Fibroblast of skin of left quadriceps (primary cell): ENCODE measurements at regions not wholly inside any gene's neighbourhood (a gene's known extent, or its start where the extent isn't known, plus 50 kb on each side); places are given as distances from the start of the nearest gene placed in this dataset.

ENCODE experiments used
- DNase-seq, 2 experiments: peaks; one replicate each; pipeline ENCODE4 v3.0.0-alpha.2; 2013; ENCODE audit warnings: low read depth in 2 of 2

GRCh38 chrX:149152941-149153340 lies 352.2 kb downstream of the IDS start:
- DNase-seq: no peak

- peak in 1 of 2 experiments; percentile 57 for DNase-seq
Measured at GRCh38 chrX:149151805-149152757, 353.0 kb downstream of the IDS start.

GRCh38 chrX:149145845-149146285 lies 359.2 kb downstream of the IDS start:
- no peak for DNase-seq

GRCh38 chrX:149131774-149132173 lies 373.3 kb downstream of the IDS start:
- DNase-seq: no peak

- DNase-seq: no peak
Measured at GRCh38 chrX:149129767-149130166, 375.3 kb downstream of the IDS start.

- no peak for DNase-seq
Measured at GRCh38 chrX:149124526-149125108, 380.5 kb downstream of the IDS start.

- no peak for DNase-seq
Measured at GRCh38 chrX:149121206-149121920, 383.7 kb downstream of the IDS start.

GRCh38 chrX:149120459-149120858 lies 384.6 kb downstream of the IDS start:
- no peak for DNase-seq

- no peak for DNase-seq
Measured at GRCh38 chrX:149114874-149115273, 390.2 kb downstream of the IDS start.

GRCh38 chrX:149114001-149114400 lies 391.1 kb downstream of the IDS start:
- no peak for DNase-seq

- DNase-seq: no peak
Measured at GRCh38 chrX:149097786-149098185, 407.3 kb downstream of the IDS start.

GRCh38 chrX:149092179-149092578 lies 412.9 kb downstream of the IDS start:
- DNase-seq: no peak

GRCh38 chrX:149079805-149080406 lies 425.2 kb downstream of the IDS start:
- DNase-seq: no peak

GRCh38 chrX:149074398-149074797 lies 430.7 kb downstream of the IDS start:
- peak; percentile 54 for DNase-seq

GRCh38 chrX:149073479-149073878 lies 431.6 kb downstream of the IDS start:
- peak; percentile 48 to 52 for DNase-seq

- DNase-seq: no peak
Measured at GRCh38 chrX:149069899-149070298, 435.2 kb downstream of the IDS start.

- peak; percentile 61 to 68 for DNase-seq
Measured at GRCh38 chrX:149060921-149061320, 444.2 kb downstream of the IDS start.
